B cell (primary cell): ENCODE measurements at regions not wholly inside any gene's neighbourhood (a gene's known extent, or its start where the extent isn't known, plus 50 kb on each side); places are given as distances from the start of the nearest gene placed in this dataset.

Experiments used
- EZH2 ChIP-seq: IDR thresholded peaks from 2 replicates; pipeline ENCODE4 v1.6.1; 2012; ENCODE audit warnings: borderline replicate concordance, low read depth, mild to moderate bottlenecking, moderate library complexity, low read length; ENCODE audit not compliant: insufficient read depth, poor library complexity, severe bottlenecking
- TF ChIP-seq, protein P1 (sequence below): fragments of 200-600 bp; IDR thresholded peaks from one replicate; pipeline ENCODE4 v1.8.0; 2022; ENCODE audit warnings: antibody characterized with exemption, mild to moderate bottlenecking

DNA sequence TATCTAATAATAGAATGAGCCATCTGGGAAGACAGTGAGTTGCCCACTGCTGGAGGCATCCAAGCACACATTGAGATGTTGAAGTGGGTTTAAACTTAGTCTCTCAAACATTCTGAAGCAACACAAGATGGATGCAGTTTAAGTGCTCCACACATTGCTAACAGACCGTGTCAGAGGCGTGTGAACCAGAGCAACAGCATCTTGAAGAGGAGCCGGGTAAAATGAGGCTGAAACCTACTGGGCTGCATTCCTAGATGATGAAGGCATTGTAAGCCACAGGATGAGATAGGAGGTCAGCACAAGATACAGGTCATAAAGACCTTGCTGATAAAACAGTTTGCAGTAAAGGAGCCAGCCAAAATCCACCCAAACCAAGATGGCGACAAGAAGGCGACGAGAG, 73.5 kb upstream of the TMEM215 start:
- TF ChIP-seq, protein P1, sequence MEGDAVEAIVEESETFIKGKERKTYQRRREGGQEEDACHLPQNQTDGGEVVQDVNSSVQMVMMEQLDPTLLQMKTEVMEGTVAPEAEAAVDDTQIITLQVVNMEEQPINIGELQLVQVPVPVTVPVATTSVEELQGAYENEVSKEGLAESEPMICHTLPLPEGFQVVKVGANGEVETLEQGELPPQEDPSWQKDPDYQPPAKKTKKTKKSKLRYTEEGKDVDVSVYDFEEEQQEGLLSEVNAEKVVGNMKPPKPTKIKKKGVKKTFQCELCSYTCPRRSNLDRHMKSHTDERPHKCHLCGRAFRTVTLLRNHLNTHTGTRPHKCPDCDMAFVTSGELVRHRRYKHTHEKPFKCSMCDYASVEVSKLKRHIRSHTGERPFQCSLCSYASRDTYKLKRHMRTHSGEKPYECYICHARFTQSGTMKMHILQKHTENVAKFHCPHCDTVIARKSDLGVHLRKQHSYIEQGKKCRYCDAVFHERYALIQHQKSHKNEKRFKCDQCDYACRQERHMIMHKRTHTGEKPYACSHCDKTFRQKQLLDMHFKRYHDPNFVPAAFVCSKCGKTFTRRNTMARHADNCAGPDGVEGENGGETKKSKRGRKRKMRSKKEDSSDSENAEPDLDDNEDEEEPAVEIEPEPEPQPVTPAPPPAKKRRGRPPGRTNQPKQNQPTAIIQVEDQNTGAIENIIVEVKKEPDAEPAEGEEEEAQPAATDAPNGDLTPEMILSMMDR, result no peak
- TF ChIP-seq EZH2, result no peak
